IPS-20b (cell line): ENCODE measurements at regions not wholly inside any gene's neighbourhood (a gene's known extent, or its start where the extent isn't known, plus 50 kb on each side); places are given as distances from the start of the nearest gene placed in this dataset.

Experiments used
- H3K27ac ChIP-seq: one replicate; pipeline ENCODE4 v1.5.1; 2013; ENCODE audit warnings: low read length
- H3K27me3 ChIP-seq: 2 replicates; pipeline ENCODE4 v1.6.1; 2013; ENCODE audit warnings: mild to moderate bottlenecking, low read length, inconsistent platforms; ENCODE audit not compliant: insufficient read depth
- H3K36me3 ChIP-seq: 2 replicates; pipeline ENCODE4 v1.6.1; 2013; ENCODE audit warnings: low read depth, mild to moderate bottlenecking, inconsistent platforms, low read length, moderate library complexity; ENCODE audit not compliant: insufficient read depth
- H3K4me1 ChIP-seq: 2 replicates; pipeline ENCODE4 v1.6.1; 2013; ENCODE audit warnings: mild to moderate bottlenecking, control low read depth, inconsistent platforms, low read length, moderate library complexity; ENCODE audit not compliant: insufficient read depth
- H3K4me3 ChIP-seq: 2 replicates; pipeline ENCODE4 v1.5.1; 2013; ENCODE audit warnings: mild to moderate bottlenecking, low read length, inconsistent platforms
- H3K9ac ChIP-seq: 2 replicates; pipeline ENCODE4 v1.6.1; 2013; ENCODE audit warnings: low read depth, mild to moderate bottlenecking, inconsistent platforms, low read length, moderate library complexity
- H3K9me3 ChIP-seq: 2 replicates; pipeline ENCODE4 v1.6.1; 2013; ENCODE audit warnings: mild to moderate bottlenecking, low read depth, low read length, inconsistent platforms; ENCODE audit not compliant: insufficient read depth

DNA sequence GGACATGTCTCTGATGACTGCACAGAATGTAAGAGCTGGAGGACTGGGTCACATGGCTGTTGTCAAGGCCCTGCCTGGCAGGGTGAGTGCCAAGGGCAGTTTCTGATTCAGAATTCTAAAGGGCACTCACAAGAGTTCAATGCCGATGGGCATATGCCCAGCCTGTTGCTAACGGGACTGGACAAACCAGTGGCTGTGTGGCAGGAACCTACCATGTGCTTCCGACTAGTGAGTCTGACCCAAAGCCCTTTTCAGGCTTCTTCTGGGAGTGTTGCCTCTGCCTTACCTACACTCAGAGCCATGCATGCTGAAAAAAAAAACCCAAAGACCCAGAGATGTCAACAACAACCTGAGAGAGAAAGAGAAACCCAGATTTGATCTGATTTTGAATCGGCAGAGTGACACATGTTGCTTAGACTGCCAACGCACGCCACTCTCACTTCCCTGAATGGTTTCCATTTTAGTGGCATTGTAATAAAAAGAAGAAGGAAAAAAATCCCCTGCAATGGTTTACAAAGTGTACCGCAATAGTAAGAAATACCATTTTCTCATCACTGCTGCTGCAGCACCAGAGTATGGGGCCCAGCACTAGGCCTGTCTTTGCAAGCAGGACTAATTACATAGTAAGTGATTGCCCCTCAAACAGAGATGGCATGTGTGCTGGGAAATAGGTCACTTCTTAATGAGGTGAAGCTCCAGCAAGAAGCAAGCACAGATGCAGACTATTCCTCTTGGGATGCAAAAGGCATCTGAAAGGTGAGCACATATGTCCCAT lies 194.3 kb downstream of the PALM2AKAP2 start:
- Histone ChIP-seq H3K4me3 (no peak overlapping the region), H3K36me3 (no peaks in the 10 kb centered on the region), H3K4me1 (no peaks in the 10 kb centered on the region), H3K9ac (no peak overlapping the region), H3K9me3 (no peaks in the 10 kb centered on the region), H3K27ac (no peak overlapping the region), H3K27me3 (no peaks in the 10 kb centered on the region)

DNA sequence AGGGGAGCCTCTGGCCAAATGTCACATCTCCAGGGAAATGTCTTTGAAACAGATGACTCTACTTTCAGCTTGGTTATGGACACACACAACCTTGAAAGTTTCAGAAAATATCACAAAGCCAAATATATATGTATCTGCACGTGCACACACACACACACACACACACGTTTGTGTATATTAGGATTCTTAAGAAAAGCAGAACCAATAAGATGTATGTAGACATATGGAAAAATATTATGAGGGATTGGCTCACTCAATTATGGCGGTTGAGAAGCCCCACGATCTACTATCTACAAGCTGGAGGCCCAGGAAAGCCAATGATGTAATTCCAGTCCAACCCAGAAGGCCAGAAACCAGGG lies 194.9 kb downstream of the PALM2AKAP2 start:
- Histone ChIP-seq H3K4me3 (no peak overlapping the region), H3K36me3 (no peaks in the 10 kb centered on the region), H3K9ac (no peak overlapping the region), H3K27ac (no peak overlapping the region), H3K27me3 (no peaks in the 10 kb centered on the region), H3K9me3 (no peaks in the 10 kb centered on the region), H3K4me1 (no peaks in the 10 kb centered on the region)

DNA sequence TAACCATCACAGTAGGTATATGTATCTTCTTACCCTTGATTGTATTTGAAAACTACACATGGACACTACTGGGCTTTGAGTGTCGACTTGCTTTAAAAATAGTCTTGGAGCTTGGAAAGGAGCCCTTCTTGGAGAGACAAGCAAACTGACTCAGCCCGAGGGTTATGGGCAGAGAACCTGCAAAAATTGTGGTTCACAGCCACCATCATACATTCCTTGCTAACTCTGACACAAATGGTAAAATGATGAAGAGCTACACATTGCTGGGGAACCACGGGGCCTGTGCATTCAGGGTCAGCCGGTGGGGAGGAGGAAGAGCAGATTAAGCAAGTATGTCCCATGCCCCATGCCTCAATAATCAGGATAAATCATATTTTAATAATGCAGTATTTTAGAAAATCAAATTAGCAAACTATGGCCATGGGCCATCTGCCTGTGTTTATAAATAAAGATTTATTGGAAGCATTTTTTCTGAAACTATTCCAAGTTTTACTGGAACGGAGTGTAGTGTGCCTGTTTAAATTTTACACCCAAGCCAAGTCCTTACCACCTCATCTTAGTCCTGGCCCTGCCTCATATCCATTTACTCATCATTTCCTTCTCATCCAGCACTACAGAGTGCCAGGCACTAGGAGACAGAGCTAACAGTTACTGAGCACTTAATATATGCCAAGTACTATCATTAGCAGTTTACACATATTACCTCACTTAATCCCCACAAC lies 195.7 kb downstream of the PALM2AKAP2 start:
- Histone ChIP-seq H3K9ac (no peak overlapping the region), H3K27ac (no peak overlapping the region)

DNA sequence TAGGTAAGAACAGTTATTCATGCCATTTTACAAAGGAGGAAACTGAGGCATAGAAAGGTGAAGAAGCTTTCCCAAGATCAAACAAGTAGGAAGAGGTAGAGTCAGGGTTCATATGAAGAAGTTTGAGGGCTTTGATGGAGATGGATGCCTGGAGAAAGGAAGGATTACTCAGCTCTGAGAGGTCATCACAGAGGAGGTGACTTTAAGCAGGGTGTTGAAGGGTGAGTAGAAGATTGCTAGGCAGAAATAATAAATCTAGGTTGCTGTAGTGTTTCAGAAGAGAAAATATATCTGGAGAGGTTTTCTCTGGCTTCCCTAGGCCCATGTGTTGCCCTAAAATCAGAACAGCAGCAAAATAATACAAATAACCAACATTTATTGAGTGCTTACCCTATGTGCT lies 196.3 kb downstream of the PALM2AKAP2 start:
- Histone ChIP-seq H3K4me1 (no peaks in the 10 kb centered on the region), H3K27me3 (no peaks in the 10 kb centered on the region), H3K9ac (no peak overlapping the region), H3K4me3 (no peak overlapping the region), H3K36me3 (no peaks in the 10 kb centered on the region), H3K27ac (no peak overlapping the region), H3K9me3 (no peaks in the 10 kb centered on the region)

More for the DNA sequence above, 195.7 kb downstream of the PALM2AKAP2 start:
- Histone ChIP-seq H3K27me3 (no peaks in the 10 kb centered on the region), H3K4me1 (no peaks in the 10 kb centered on the region), H3K9me3 (no peaks in the 10 kb centered on the region), H3K36me3 (no peaks in the 10 kb centered on the region), H3K4me3 (no peak overlapping the region)

DNA sequence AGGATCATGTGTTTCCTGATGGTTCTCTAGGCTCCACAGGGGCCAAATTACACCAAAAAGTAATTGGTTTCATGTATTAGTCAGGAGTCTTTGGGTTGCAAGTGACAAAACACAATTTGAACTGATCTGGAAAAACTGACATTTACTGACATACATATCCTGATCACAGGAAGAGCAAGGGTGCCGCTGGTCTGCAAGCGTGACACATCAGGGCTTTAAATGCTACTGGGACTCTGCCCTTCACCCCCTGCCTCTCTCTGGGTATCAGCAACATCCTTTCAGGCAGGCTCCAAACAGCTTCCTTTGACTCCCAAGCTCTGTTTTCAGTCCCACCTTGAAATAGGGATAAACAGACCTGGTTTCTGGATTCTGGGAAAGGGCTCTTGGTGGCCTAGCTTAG lies 197.5 kb downstream of the PALM2AKAP2 start:
- H3K36me3 ChIP-seq: no peaks in the 10 kb centered on the region
- H3K4me3 ChIP-seq: no peak overlapping the region
- no peaks in the 10 kb centered on the region for H3K4me1 ChIP-seq
- H3K9me3 ChIP-seq: no peaks in the 10 kb centered on the region
- H3K27ac ChIP-seq: no peak overlapping the region
- H3K9ac ChIP-seq: no peak overlapping the region
- no peaks in the 10 kb centered on the region for H3K27me3 ChIP-seq

DNA sequence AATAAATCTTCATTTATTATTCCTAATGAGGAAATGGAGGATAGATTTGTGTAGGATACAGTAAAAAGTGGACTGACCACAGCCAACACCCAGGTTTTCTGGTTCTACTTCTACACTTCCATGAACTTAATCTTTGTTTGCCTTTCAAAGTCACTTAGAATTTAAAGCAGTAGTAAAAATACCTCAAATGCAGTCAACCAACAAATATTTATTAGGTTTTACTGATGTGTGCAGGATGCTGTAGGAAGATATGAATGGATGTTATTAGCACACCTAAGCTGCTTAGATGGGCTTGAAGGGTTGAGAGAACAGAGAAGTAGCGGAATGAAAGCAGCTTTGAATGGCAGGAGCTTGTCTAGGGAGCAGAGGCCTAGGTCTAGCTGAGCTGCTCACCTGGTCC lies 201.1 kb downstream of the PALM2AKAP2 start:
- H3K4me1 ChIP-seq: no peaks in the 10 kb centered on the region
- H3K9me3 ChIP-seq: no peaks in the 10 kb centered on the region
- no peaks in the 10 kb centered on the region for H3K27me3 ChIP-seq
- H3K27ac ChIP-seq: no peak overlapping the region
- H3K4me3 ChIP-seq: no peak overlapping the region
- no peaks in the 10 kb centered on the region for H3K36me3 ChIP-seq
- no peak overlapping the region for H3K9ac ChIP-seq

DNA sequence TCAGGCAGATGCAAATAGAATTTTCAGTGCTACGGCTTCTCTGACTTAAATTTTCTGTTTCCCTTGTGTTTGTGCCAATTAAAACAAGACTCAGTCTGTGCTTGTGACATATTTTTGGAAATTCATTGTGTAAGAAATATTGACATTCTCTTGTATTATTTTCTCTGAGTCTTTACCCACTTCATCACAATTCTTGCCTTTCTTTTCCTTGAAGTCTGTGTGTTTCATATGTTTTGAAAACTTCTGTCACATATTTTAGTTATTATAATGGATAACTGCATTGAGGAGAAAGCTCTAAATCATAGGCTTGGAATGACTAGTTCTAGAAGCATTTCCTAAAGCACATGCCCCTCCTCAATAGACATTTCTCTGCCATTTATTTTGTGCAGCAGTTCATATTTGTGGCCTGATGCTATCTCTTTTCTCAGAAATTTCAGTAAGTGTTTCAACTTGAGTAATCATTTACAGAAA lies 206.6 kb downstream of the PALM2AKAP2 start:
- Histone ChIP-seq H3K9ac (no peak overlapping the region), H3K36me3 (no peaks in the 10 kb centered on the region), H3K4me1 (no peaks in the 10 kb centered on the region), H3K27ac (no peak overlapping the region), H3K4me3 (no peak overlapping the region), H3K9me3 (no peaks in the 10 kb centered on the region), H3K27me3 (no peaks in the 10 kb centered on the region)

DNA sequence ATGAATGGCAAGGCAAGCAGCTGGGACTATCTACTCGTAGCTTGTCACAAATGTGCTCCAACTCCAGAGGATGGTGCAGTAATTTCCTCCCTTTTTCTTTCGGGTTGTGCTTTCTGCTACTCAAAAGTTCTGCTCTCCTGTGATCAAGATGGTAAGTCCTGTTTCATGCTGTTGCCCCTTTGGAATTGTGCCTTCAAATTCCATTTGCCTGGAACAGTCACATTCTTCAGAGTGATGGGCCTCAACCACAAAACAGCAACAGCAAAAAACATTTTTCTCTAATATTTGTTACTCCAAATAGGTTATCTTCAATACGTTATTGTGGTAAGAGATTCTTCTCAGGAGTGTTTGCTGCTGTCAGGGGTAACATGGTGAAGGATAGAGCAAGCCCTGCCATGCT lies 209.3 kb downstream of the PALM2AKAP2 start:
- no peak overlapping the region for H3K27ac ChIP-seq
- H3K4me3 ChIP-seq: no peak overlapping the region
- H3K9ac ChIP-seq: no peak overlapping the region
- H3K27me3 ChIP-seq: no peaks in the 10 kb centered on the region
- H3K36me3 ChIP-seq: no peaks in the 10 kb centered on the region
- H3K4me1 ChIP-seq: no peaks in the 10 kb centered on the region
- no peaks in the 10 kb centered on the region for H3K9me3 ChIP-seq

DNA sequence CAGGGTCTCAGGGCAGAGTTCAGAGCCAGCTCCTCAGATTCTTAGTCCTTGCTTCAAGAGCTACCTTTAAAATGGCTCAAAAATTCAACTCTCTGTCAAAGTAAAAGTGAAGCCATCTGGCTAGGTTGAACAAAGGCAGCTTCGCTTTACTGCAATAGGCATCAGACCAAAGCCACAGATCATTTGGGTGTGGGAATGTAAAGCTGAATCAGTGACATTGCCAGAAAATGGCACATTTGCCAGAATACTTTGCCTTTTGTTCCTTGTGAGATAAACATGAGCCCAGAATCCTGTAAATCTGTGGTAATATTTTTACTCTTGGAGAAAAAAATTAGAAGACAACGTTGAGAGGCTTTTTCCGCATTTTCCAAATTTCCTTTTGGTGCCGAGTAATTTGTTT lies 210.5 kb downstream of the PALM2AKAP2 start:
- no peaks in the 10 kb centered on the region for H3K9me3 ChIP-seq
- no peak overlapping the region for H3K27ac ChIP-seq
- H3K36me3 ChIP-seq: no peaks in the 10 kb centered on the region
- no peaks in the 10 kb centered on the region for H3K27me3 ChIP-seq
- H3K4me3 ChIP-seq: no peak overlapping the region
- no peak overlapping the region for H3K9ac ChIP-seq
- no peaks in the 10 kb centered on the region for H3K4me1 ChIP-seq

DNA sequence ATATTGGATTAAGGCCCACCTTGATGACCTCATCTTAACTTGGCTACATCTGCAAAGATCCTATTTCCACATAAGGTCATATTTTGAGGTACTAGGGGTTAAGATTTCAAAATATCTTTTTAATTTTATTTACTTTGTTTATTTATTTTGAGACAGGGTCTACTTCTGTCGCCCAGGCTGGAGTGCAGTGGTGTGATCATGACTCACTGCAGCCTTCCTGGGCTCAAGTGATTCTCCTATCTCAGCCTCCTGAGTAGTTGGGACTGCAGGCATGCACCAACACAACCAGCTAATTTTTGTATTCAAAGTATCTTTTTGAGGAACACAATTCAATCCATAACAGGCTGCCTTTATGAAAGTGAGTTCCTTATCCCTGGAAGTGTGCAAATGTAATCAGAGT lies 212.3 kb downstream of the PALM2AKAP2 start:
- Histone ChIP-seq H3K27me3 (no peaks in the 10 kb centered on the region), H3K27ac (no peak overlapping the region), H3K36me3 (no peaks in the 10 kb centered on the region), H3K9ac (no peak overlapping the region), H3K4me1 (no peaks in the 10 kb centered on the region), H3K9me3 (no peaks in the 10 kb centered on the region), H3K4me3 (no peak overlapping the region)

DNA sequence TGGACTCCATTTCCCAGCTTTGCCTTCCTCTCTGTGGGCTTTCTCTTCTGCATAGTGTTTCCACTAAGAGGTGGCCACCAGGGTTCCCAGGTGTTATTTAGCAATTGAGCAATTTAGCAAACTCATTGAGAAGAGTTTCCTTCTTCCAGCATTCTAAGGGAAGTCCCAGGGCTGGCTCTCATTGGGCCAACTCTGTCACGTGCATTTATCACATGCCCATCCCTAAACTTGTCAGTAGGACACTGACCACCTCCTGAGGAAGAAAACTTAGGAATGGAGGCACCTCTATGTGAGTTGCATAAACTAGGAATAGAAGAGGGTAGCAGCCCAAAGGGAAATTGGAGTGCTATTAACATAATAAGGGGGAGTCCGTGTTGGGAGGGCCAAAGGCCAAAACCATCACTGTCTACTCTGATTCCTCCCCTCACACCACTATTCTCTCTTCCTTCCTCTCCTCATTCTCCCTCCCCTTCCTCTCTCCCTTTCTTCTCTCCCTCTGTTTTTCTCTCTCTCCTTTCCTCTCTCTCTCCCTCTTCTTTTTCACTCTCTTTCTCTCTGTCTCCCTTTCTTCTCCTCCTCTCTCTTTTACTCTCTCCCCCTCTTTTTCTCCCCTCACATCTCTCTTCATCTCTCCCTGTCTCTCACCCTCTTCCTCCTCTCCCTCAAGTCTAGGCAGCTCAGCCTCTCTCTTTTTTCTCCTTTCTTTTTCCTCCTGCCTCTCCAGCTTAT lies 213.4 kb downstream of the PALM2AKAP2 start:
- no peak overlapping the region for H3K9ac ChIP-seq
- H3K9me3 ChIP-seq: no peaks in the 10 kb centered on the region
- H3K27ac ChIP-seq: no peak overlapping the region
- no peaks in the 10 kb centered on the region for H3K36me3 ChIP-seq
- H3K4me1 ChIP-seq: no peaks in the 10 kb centered on the region
- no peaks in the 10 kb centered on the region for H3K27me3 ChIP-seq
- H3K4me3 ChIP-seq: no peak overlapping the region

DNA sequence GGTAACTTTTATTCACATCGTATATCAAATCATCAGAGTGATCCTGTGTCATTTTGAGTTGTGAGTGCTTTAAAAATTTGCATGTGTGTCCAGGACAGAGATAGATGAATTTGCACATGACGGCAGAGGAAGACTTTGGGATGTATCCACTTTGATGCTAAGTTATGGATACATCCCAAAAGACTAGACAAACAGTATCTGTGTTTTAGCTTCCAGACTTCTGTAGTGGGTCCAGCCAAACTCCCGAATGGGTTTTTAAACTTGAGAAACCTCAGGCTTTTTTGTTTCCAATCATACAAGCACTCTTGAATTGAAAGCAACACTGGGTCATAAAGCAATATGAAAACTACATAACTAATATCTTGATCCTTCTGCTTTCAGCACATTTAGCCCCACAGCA lies 213.8 kb downstream of the C9orf152 start:
- Histone ChIP-seq H3K36me3 (no peaks in the 10 kb centered on the region), H3K9me3 (no peaks in the 10 kb centered on the region), H3K27me3 (no peaks in the 10 kb centered on the region), H3K4me3 (no peak overlapping the region), H3K4me1 (no peaks in the 10 kb centered on the region), H3K9ac (no peak overlapping the region), H3K27ac (no peak overlapping the region)
